ENCODE measurements at regions not wholly inside any gene's neighbourhood (a gene's known extent, or its start where the extent isn't known, plus 50 kb on each side); places are given as distances from the start of the nearest gene placed in this dataset.
"Not testable (repeated sequence)": the region's sequence is repeated elsewhere in the genome, so short reads cannot be mapped to it uniquely, and the experiment has no call there.

DNA sequence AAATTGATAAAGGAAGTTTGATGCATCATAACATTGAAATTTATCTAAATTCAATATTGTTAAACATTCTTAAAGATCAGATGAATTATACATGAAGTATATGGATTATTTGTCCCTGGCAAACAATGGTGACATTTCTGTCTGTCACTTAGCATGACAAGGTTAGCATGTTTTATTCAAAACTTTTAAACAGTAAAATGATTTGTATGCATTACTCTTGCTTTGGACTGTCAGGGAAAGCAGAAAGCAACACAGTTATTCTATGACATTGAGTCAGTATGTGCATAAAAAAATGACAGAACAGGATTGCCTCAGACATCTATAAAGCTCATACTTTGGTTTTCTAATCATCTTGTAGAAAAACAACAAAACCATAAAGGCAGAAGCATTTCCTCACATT lies 193.7 kb downstream of the IZUMO3 start:
- no peak for DNase-seq (ENCODE audit: low read depth in 4 of 4, low spot score in 3 of 4)

DNA sequence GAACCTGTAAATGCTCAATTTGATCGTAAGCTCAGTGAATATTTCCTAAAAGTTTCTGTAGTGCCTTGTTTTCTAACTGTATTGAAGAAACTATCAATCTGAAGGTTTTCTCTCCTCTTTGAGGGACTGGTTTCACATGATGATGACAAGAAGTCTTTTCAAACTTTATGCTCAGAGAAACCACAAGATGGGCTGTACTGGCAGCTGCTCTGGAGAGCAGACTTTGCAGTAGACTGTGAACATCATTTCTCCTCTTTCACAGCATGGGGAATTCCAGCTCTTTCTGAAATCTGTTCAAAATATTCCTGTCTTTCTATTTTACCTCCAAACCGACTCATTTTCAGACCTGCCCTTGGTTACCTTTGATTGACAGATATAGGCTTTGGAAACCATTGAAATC lies 194.4 kb downstream of the IZUMO3 start:
- DNase-seq (ENCODE audit: low read depth in 4 of 4, low spot score in 3 of 4): no peak

DNA sequence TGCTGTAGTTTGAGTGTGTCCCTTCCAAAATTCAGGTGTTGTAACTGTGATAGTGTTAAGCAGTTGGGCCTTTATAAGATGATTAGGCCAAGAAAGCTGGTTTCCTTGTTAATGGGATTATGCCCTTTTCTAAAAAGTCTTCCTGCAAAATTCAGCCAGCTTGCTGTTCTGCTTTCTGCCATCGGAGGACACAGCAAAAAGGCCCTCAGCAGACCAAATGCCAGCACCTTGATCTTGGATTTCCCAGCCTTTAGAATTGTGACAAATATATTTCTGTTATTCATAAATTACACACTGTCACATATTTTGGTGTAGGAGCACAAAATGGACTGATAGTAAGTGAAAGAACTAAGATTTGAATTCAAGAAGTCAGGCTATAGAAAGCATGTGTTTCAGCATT lies 203.2 kb downstream of the IZUMO3 start:
- no peak for DNase-seq (ENCODE audit: low read depth in 4 of 4, low spot score in 3 of 4)

- DNase-seq (ENCODE audit: low read depth in 4 of 4, low spot score in 3 of 4): no peak
Observed at GRCh38 chr9:24333629-24334028, 212.1 kb downstream of the IZUMO3 start.

- no peak for DNase-seq (ENCODE audit: low read depth in 4 of 4, low spot score in 3 of 4)
Observed at GRCh38 chr9:24298912-24299311, 246.8 kb downstream of the IZUMO3 start.

- no peak for DNase-seq (ENCODE audit: low read depth in 4 of 4, low spot score in 3 of 4)
Observed at GRCh38 chr9:24297931-24298330, 247.8 kb downstream of the IZUMO3 start.

GRCh38 chr9:24296124-24296523 lies 249.6 kb downstream of the IZUMO3 start:
- DNase-seq (ENCODE audit: low read depth in 4 of 4, low spot score in 3 of 4): no peak

GRCh38 chr9:24293386-24293785 lies 252.3 kb downstream of the IZUMO3 start:
- no peak for DNase-seq (ENCODE audit: low read depth in 4 of 4, low spot score in 3 of 4)

- no peak for DNase-seq (ENCODE audit: low read depth in 4 of 4, low spot score in 3 of 4)
Observed at GRCh38 chr9:24286761-24287160, 258.9 kb downstream of the IZUMO3 start.

DNA sequence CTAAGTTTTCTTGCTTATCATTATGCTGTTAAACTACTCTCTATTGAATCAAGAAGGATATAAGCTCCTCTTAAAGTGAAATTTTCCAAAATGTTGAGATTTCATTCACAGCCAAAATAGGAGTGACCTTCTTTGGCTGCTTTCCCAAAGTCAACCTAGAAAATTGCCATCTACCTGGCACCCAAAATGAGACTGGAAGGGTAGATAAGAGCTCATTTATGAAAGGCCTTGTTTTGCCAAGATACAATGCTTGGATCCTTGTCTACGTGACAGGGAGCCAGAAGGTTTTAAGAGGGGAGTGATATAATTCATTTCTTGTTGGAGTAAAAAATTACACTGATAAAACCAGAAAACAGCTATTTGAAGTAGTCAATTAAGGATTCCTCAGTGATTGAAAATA lies 287.1 kb downstream of the IZUMO3 start:
- no peak for DNase-seq (ENCODE audit: low read depth in 4 of 4, low spot score in 3 of 4)

DNA sequence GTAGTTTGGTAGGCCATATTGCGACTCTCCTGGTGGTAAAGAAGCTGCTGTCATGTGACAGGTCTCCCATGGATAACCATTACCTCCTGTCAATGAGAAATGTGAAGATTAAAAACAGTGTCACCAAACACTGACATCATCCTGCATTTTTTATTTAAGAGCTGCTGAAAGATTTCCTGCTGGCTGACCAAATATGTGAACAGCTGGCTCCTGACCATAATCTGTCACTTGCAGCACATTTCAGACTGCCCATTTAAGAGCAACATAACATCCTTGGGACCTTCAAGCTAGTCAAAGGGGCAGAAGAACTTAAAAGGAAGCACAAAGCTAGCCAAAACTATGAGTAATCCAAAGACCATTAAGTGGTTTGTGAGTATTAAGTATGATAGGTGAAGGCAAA lies 288.0 kb downstream of the IZUMO3 start:
- no peak for DNase-seq (ENCODE audit: low read depth in 4 of 4, low spot score in 3 of 4)

DNA sequence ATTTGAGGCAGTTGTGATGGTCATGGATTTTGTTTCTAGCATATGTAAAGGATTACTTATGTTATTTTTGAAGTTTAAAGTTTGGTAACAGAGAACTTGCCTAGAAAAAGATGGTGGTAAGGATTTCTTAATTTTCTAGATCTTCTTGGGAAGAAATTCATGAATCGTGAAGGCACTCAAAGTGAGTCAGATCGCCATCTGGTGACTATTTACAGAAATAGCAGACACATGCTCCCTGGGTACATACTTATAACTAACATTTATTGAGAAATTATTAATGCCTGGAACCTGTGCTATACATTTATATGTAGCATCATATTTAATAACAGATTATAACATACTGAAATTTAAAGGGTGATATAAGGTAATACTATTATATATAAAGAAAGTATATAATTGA lies 299.7 kb downstream of the IZUMO3 start:
- no peak for DNase-seq (ENCODE audit: low read depth in 4 of 4, low spot score in 3 of 4)

GRCh38 chr9:24242576-24242975 lies 303.1 kb downstream of the IZUMO3 start:
- no peak for DNase-seq (ENCODE audit: low read depth in 4 of 4, low spot score in 3 of 4)

DNA sequence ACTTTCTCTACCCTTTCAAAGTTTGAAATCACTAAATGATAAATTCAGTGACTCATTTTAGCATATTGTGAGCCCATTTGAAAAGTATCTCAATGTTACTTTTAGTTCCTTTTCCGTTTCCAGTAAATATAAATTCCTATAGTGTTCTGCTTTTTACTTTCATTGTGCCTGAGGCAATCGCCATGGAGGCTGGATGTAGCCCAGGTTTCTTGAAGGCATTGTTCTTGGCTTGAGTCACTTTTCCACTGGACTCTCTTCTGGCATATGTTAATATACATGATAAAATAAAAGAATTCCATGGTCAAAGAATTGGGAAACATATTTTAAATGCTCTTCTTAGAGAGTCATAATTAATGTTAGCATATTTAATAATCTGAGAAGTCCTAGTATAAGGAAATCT lies 327.0 kb downstream of the IZUMO3 start:
- no peak for DNase-seq (ENCODE audit: low read depth in 4 of 4, low spot score in 3 of 4)

DNA sequence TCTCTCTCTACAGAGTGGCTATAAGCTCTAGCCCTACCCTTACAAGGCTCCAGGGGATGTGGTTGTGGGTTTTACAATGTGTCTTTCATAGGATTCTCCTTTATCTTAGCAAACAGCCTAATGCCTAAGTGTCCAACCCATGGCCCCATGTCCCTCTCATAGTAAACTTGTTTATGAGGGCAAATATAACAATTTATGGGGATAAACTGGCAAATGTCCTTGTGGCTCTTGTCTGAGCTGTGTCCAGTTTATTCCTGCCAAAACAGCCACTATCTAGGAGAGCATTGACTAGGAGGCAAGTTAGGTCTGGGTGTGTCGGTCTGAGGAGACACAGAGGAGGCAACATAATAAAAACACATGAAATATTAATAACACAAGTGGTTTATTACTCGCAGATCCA lies 335.1 kb downstream of the IZUMO3 start:
- DNase-seq (ENCODE audit: low read depth in 4 of 4, low spot score in 3 of 4): no peak

- no peak for DNase-seq (ENCODE audit: low read depth in 4 of 4, low spot score in 3 of 4)
Observed at GRCh38 chr9:24189986-24190385, 355.7 kb downstream of the IZUMO3 start.

DNA sequence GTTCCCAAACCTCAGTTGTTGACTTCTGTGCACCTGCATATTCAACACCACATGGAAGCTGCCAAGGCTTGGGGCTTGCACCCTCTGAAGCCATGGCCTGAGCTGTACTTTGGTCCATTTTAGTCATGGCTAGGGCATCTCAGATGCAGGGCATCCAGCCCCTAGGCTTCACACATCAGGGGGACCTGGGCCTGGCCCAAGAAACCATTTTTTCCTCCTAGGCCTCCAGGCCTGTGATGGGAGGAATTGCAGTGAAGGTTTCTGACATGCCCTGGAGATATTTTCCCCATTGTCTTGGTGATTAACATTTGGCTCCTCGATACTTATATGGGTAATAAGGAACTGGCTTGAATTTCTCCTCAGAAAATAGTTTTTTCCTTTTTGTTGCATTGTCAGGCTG lies 354.5 kb upstream of the ELAVL2 start:
- not testable (repeated sequence) for DNase-seq (ENCODE audit: low read depth in 4 of 4, low spot score in 3 of 4)

DNA sequence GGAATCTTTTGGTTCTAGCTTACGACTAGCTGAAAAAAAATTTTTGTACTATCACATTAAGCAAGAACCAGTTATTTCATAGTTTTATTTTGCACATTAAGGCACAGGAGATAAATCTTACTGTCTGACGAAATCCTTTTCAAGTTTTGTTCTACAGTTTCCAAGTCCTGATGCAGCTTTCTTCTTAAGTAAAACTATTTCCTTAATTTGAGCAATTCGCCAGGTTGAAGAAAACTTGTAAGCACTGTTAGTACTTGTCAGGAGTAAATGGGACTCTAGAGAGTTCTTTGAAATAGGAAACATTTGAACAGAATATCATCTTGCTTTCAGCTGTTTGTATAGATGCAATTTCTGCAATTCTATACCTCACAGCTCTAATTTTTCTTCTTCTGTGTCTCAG lies 318.8 kb upstream of the ELAVL2 start:
- DNase-seq (ENCODE audit: low read depth in 4 of 4, low spot score in 3 of 4): no peak

- DNase-seq (ENCODE audit: low read depth in 4 of 4, low spot score in 3 of 4): not testable (repeated sequence)
Observed at GRCh38 chr9:24135072-24135471, 309.0 kb upstream of the ELAVL2 start.

DNA sequence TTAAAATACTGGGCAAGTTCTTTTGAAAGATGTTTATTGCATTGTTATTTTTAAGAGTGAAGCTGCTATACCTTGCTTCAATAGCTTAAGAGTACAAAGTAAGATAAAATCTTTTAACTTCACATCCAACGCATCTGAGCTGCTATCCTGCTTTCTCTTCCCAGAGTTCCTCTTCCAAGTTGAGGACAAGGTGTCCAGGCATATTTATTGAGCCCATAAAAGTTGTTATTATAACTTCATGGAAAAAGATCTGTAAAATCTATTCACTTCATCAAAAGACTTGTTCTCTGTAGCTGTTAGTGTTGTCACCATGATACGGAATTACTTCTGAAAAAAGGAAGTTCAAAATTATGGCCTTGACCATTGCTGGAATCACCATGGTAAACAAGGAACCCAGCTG lies 306.2 kb upstream of the ELAVL2 start:
- DNase-seq (ENCODE audit: low read depth in 4 of 4, low spot score in 3 of 4): no peak

GRCh38 chr9:24127519-24127918 lies 301.5 kb upstream of the ELAVL2 start:
- no peak for DNase-seq (ENCODE audit: low read depth in 4 of 4, low spot score in 3 of 4)

DNA sequence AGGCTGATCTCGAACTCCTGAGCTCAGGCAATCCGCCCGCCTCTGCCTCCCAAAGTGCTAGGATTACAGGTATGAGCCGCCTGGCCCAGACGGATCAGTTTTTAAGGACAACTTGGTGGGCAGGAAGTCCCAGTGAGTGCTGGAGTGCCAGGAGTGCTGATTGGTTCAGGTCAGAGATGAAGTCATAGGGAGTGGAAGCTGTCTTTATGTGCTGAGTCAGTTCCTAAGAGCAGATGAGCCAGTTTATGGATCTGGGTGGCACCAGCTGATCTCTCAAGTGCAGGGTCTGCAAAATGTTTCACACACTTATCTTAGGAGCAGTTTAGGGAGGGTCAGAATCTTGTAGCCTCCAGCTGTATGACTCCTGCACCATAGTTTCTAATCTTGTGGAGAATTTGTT lies 292.1 kb upstream of the ELAVL2 start:
- no peak for DNase-seq (ENCODE audit: low read depth in 4 of 4, low spot score in 3 of 4)

- DNase-seq (ENCODE audit: low read depth in 4 of 4, low spot score in 3 of 4): no peak
Observed at GRCh38 chr9:24096756-24097155, 270.7 kb upstream of the ELAVL2 start.

GRCh38 chr9:24095246-24095645 lies 269.2 kb upstream of the ELAVL2 start:
- no peak for DNase-seq (ENCODE audit: low read depth in 4 of 4, low spot score in 3 of 4)

Measured in left renal pelvis (tissue), 4 donors.